ENCODE measurements at regions not wholly inside any gene's neighbourhood (a gene's known extent, or its start where the extent isn't known, plus 50 kb on each side); places are given as distances from the start of the nearest gene placed in this dataset.

DNA sequence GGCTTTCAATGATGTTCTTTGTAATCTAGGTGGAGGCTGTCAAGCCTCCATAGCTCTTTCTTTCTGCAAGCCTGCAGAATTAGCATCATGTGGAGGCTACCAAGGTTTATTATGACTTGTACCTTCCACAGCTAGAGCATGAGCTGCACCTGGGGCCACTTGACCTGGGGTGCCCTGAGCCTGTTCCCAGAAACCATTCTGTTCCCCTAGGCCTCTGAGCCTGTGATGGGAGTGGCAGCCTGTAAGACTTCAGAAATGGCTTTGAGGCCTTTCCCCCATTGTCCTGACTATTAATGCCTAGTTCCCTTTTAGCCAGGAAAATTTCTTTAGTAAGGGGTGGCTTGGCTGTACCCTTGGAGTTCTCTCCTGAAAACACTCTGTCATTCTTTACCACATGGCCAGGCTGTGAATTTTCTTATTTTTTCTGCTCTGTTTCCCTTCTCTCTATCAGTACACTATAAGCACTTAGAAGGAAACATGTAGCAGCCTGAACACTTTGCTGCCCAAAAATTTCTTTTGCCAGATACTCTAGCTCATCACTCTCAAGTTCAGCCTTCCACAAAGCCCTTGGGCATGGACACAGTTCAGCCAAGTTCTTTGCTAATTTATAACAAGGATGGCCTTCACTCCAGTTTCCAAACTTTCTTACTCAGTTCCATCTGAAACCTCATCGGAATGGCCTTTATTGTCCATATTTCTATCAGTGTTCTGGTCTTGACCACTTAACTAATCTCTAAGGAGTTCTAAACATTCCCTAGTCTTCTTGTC lies 61.4 kb upstream of the NR3C1 start:
- DNase-seq (ENCODE audit: low spot score), result no peak

DNA sequence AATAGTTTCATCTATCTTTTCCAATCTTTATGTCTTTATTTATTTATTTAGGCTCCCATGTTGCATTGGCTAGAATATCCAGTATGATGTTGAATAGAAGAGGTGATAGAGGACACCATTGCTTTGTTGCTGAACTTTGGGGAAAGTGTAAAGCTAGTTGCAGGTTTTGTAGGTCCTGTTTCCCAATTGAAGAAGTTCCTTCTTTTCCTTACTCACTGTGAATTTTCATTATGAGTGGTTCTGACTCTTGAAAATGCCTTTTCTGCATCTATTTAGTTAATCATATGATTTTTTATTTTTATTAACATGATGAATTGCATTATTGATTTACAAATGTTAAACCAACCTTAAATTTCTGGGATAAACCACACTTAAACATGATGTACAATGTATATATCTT lies 58.9 kb upstream of the NR3C1 start:
- DNase-seq (ENCODE audit: low spot score), result no peak

DNA sequence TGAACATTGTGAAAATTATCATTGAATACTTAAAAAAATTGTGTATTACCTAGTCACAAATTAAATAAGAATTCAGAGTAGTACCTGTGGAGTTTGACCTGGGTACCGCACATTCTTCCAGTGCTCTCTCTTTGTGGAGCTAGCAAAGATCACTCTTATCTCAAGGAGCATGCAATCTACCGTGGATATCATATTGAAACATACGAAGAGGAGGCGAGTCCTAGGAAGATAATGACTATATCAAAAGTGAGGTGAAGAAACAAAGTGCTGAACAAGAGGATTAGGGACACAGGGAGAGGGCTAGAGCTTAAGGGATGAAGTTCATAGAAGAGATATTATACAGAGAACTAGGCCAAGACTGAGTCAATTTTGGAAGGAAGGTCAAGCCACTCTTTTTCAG lies 55.9 kb upstream of the NR3C1 start:
- no peak for DNase-seq (ENCODE audit: low spot score)

DNA sequence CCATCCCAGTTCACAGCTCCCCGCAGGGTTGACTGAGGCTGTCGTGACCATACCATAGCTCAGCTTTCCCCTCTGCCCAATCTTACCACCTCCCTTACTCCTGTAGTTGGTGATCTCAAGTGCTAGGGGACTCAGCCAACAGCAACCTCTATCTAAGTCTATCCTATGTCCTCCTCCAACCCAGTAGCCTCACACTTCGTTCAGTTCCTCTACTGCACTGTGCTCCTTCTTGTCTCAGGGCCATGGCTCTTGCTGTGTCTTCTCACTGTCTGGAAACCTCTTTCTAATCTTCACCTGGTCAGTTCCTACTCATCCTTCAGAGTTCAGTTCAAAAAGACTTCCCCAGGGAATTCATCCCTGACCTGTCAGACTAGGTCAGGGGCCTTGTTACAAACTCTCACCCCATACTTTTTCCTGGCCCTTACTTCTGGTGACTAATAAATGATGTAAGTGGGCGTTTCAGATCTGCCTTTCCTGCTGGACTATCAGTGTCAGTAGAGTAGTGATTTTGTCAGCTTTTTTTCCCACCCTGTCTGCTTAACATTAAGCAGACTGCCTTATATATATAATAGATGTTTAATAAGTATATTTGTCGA lies 53.6 kb upstream of the NR3C1 start:
- no peak for DNase-seq (ENCODE audit: low spot score)

DNA sequence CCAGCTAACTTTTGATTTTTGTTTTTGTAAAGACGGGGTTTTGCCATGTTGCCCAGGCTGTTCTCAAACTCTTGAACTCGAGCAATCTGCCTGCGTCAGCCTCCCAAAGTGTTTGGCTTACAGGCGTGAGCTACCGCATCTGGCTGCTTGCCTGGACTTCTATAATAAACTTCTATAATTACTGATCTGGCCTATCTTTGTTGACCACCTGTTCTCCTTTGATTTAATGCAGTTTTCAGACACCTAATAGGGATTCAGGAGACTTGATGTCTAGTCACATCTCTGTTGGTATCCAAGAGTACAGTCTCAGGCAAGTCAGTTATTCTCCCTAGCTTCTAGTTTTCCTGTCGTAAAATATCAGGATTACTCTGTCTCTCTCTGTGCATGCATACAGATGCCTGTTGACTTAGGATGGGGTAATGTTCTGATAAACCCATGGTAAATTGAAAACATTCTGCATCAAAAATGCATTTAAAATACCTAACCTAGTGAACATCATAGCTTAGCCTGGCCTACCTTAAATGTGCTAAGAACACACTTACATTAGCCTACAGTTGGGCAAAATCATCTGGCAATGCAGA lies 51.5 kb upstream of the NR3C1 start:
- no peak for DNase-seq (ENCODE audit: low spot score)

DNA sequence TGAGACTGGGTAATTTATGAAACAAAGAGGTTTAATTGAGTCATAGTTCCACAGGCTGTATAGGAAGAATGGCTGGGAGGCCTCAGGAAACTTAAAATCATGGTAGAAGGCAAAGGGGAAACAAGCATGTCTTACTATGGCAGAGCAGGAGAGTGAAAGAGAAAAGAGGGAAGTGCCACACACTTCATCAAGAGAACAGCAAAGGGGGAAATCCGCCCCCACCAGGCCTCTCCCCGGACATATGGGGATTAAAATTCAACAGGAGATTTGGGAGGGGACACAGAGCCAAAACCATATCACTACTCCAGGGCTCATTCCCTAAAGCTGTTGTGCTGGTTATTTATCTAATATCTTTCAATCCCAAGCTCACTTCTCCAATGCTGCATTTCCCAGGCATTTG lies 50.2 kb upstream of the NR3C1 start:
- DNase-seq (ENCODE audit: low spot score), result no peak
